Neutrophil (primary cell): ENCODE measurements at regions not wholly inside any gene's neighbourhood (a gene's known extent, or its start where the extent isn't known, plus 50 kb on each side); places are given as distances from the start of the nearest gene placed in this dataset.
"Not testable (repeated sequence)": the region's sequence is repeated elsewhere in the genome, so short reads cannot be mapped to it uniquely, and the experiment has no call there.

Source experiments
- H3K27ac ChIP-seq: fragments of 200-600 bp; sonication (generic); 2 replicates; pipeline ENCODE4 v1.5.1; 2016; ENCODE audit warnings: mild to moderate bottlenecking, moderate library complexity
- H3K27me3 ChIP-seq: fragments of 200-600 bp; sonication (generic); 2 replicates; pipeline ENCODE4 v1.6.0; 2016; ENCODE audit warnings: mild to moderate bottlenecking
- H3K36me3 ChIP-seq: fragments of 200-600 bp; sonication (generic); 2 replicates; pipeline ENCODE4 v1.5.1; 2017
- H3K4me1 ChIP-seq, 2 experiments: fragments of 200-600 bp in 1 of 2; sonication (generic) in 1 of 2; 1 replicate in 1 of 2; 2 replicates in 1 of 2; pipeline versions ENCODE4 v1.5.1 to v1.6.1; 2013 to 2016; ENCODE audit warnings: low read depth in 1 of 2, low read length in 1 of 2, mild to moderate bottlenecking in 1 of 2, moderate library complexity in 1 of 2; ENCODE audit not compliant: control insufficient read depth in 1 of 2, insufficient read depth in 1 of 2
- H3K4me3 ChIP-seq, 2 experiments: fragments of 200-600 bp in 1 of 2; sonication (generic) in 1 of 2; 1 replicate in 1 of 2; 2 replicates in 1 of 2; pipeline ENCODE4 v1.5.1; 2013 to 2016; ENCODE audit warnings: low read depth in 1 of 2, low read length in 1 of 2, mild to moderate bottlenecking in 1 of 2, moderate library complexity in 1 of 2
- H3K9me3 ChIP-seq: fragments of 200-600 bp; sonication (generic); 2 replicates; pipeline ENCODE4 v1.5.1; 2016
- CTCF ChIP-seq: fragments of 200-600 bp; sonication (generic); IDR thresholded peaks from 2 replicates; pipeline ENCODE4 v1.5.1; 2016; ENCODE audit warnings: antibody characterized with exemption

GRCh38 chr3:182149594-182149993 lies 437.9 kb downstream of the SOX2 start:
- H3K4me3 ChIP-seq, result no peak overlapping the region

GRCh38 chr3:182156326-182156725 lies 444.6 kb downstream of the SOX2 start:
- H3K4me3 ChIP-seq, H3K9me3 ChIP-seq, H3K27me3 ChIP-seq, H3K27ac ChIP-seq, H3K4me1 ChIP-seq, H3K36me3 ChIP-seq: not testable (repeated sequence)

More at GRCh38 chr3:182149594-182149993, 437.9 kb downstream of the SOX2 start:
- H3K4me1 ChIP-seq, result no peaks in the 10 kb centered on the region
- no peaks in the 10 kb centered on the region for H3K27me3 ChIP-seq
- no peaks in the 10 kb centered on the region for H3K36me3 ChIP-seq
- H3K27ac ChIP-seq, result no peak overlapping the region
- no peak for TF ChIP-seq CTCF
- no peaks in the 10 kb centered on the region for H3K9me3 ChIP-seq

GRCh38 chr3:182165234-182165633 lies 453.5 kb downstream of the SOX2 start:
- Histone ChIP-seq H3K27ac (no peak overlapping the region), H3K4me1 (no peaks in the 10 kb centered on the region), H3K36me3 (no peaks in the 10 kb centered on the region), H3K27me3 (no peaks in the 10 kb centered on the region), H3K4me3 (no peak overlapping the region), H3K9me3 (no peaks in the 10 kb centered on the region)
- TF ChIP-seq CTCF, result no peak

- no peak for TF ChIP-seq CTCF
- H3K36me3 ChIP-seq, result no peaks in the 10 kb centered on the region
- no peak overlapping the region for H3K27ac ChIP-seq
- H3K9me3 ChIP-seq, result no peaks in the 10 kb centered on the region
- H3K27me3 ChIP-seq, result no peaks in the 10 kb centered on the region
- H3K4me3 ChIP-seq, result no peak overlapping the region
- H3K4me1 ChIP-seq, result no peaks in the 10 kb centered on the region
Measured at GRCh38 chr3:182172534-182172933, 460.8 kb downstream of the SOX2 start.

GRCh38 chr3:182178488-182179200 lies 466.9 kb downstream of the SOX2 start:
- H3K9me3 ChIP-seq, result no peaks in the 10 kb centered on the region
- no peak for TF ChIP-seq CTCF
- H3K36me3 ChIP-seq, result no peaks in the 10 kb centered on the region
- H3K4me1 ChIP-seq, result no peaks in the 10 kb centered on the region
- H3K4me3 ChIP-seq, result no peak overlapping the region
- no peaks in the 10 kb centered on the region for H3K27me3 ChIP-seq
- H3K27ac ChIP-seq, result no peak overlapping the region

GRCh38 chr3:182179631-182180030 lies 467.9 kb downstream of the SOX2 start:
- H3K27ac ChIP-seq, result no peak overlapping the region
- no peaks in the 10 kb centered on the region for H3K9me3 ChIP-seq
- no peaks in the 10 kb centered on the region for H3K27me3 ChIP-seq
- no peak for TF ChIP-seq CTCF
- H3K36me3 ChIP-seq, result no peaks in the 10 kb centered on the region
- no peaks in the 10 kb centered on the region for H3K4me1 ChIP-seq
- H3K4me3 ChIP-seq, result no peak overlapping the region
